H1 (cell line): ENCODE measurements at regions not wholly inside any gene's neighbourhood (a gene's known extent, or its start where the extent isn't known, plus 50 kb on each side); places are given as distances from the start of the nearest gene placed in this dataset.

ENCODE experiments used
- CTCF ChIA-PET: fragments of 300-600 bp; sonication (Branson Sonifier 250); formaldehyde crosslinking; loops from one replicate; lab custom pipeline; 2021; ENCODE audit not compliant: partially characterized antibody; lab: Charles Lee
- POLR2A ChIA-PET: fragments of 300-600 bp; sonication (Branson Sonifier 250); formaldehyde crosslinking; loops from one replicate; lab custom pipeline; 2021; ENCODE audit warnings: inconsistent platforms; ENCODE audit not compliant: partially characterized antibody; lab: Charles Lee
- DNase-seq, 2 experiments: peaks; one replicate each; pipeline versions ENCODE4 v3.0.0 to v3.0.0-alpha.2; 2010 to 2022; ENCODE audit warnings: low spot score in 2 of 2, low read depth in 1 of 2, mixed read lengths in 1 of 2
- FAIRE-seq: peaks from 2 replicates; lab custom pipeline; 2011; peaks lifted over from hg19 to GRCh38; lab: Jason Lieb, UNC
- H2AFZ ChIP-seq: 2 replicates; pipeline ENCODE4 v1.8.1; 2012; ENCODE audit warnings: low read length, inconsistent platforms
- H2AK5ac ChIP-seq: 2 replicates; pipeline ENCODE4 v1.6.1; 2013; ENCODE audit warnings: low read depth, low read length
- H2BK120ac ChIP-seq: replicated peaks from 2 replicates; pipeline ENCODE3; 2013; ENCODE audit warnings: low read depth, low read length, inconsistent platforms
- H2BK12ac ChIP-seq: 2 replicates; pipeline ENCODE4 v1.6.1; 2013; ENCODE audit warnings: low read depth, low read length
- H2BK15ac ChIP-seq: 2 replicates; pipeline ENCODE4 v1.6.1; 2013; ENCODE audit warnings: low read length
- H2BK20ac ChIP-seq: 2 replicates; pipeline ENCODE4 v1.6.1; 2013; ENCODE audit warnings: low read length
- H2BK5ac ChIP-seq: 2 replicates; pipeline ENCODE4 v1.6.1; 2013; ENCODE audit warnings: low read depth, low read length
- H3K14ac ChIP-seq: 2 replicates; pipeline ENCODE4 v1.6.1; 2013; ENCODE audit warnings: inconsistent platforms; ENCODE audit not compliant: insufficient read length
- H3K18ac ChIP-seq: 2 replicates; pipeline ENCODE4 v1.6.1; 2013; ENCODE audit warnings: low read length; ENCODE audit errors: extremely low read depth
- H3K23ac ChIP-seq: 2 replicates; pipeline ENCODE4 v1.6.1; 2013; ENCODE audit warnings: inconsistent platforms; ENCODE audit not compliant: insufficient read length
- H3K23me2 ChIP-seq: 2 replicates; pipeline ENCODE4 v1.6.1; 2013; ENCODE audit warnings: low read depth, low read length
- H3K27ac ChIP-seq: 2 replicates; pipeline ENCODE4 v1.6.1; 2011; ENCODE audit warnings: low read depth, low read length, inconsistent platforms
- H3K27me3 ChIP-seq, 4 experiments: replicated peaks in 1 of 4; 1 replicate in 1 of 4; 2 replicates in 3 of 4; pipeline versions ENCODE4 v1.6.1 to v1.8.1; 2011 to 2013; ENCODE audit warnings: low read length in 3 of 4, mild to moderate bottlenecking in 3 of 4, inconsistent platforms in 2 of 4, mixed read lengths in 2 of 4, moderate library complexity in 1 of 4; ENCODE audit not compliant: control insufficient read depth in 3 of 4, insufficient read depth in 3 of 4; ENCODE audit errors: extremely low read depth in 1 of 4
- H3K36me3 ChIP-seq, 4 experiments: 2 replicates each; pipeline versions ENCODE4 v1.6.1 to v1.8.1; 2011 to 2013; ENCODE audit warnings: mild to moderate bottlenecking in 4 of 4, low read length in 3 of 4, moderate library complexity in 2 of 4, control low read depth in 1 of 4, inconsistent platforms in 1 of 4; ENCODE audit not compliant: insufficient read depth in 4 of 4, control insufficient read depth in 2 of 4
- H3K4ac ChIP-seq: replicated peaks from 2 replicates; pipeline ENCODE3; 2013; ENCODE audit warnings: low read length, low read depth, mixed read lengths, inconsistent platforms; ENCODE audit not compliant: insufficient read length
- H3K4me1 ChIP-seq, 4 experiments: replicated peaks in 1 of 4; 1 replicate in 1 of 4; 2 replicates in 3 of 4; pipeline versions ENCODE4 v1.6.1 to v1.8.1; 2011 to 2013; ENCODE audit warnings: low read length in 3 of 4, inconsistent platforms in 2 of 4, mixed read lengths in 1 of 4; ENCODE audit not compliant: insufficient read depth in 4 of 4, control insufficient read depth in 3 of 4
- H3K4me2 ChIP-seq, 2 experiments: 2 replicates each; pipeline versions ENCODE4 v1.6.1 to v1.8.1; 2011 to 2013; ENCODE audit warnings: low read depth in 2 of 2, low read length in 2 of 2, control low read depth in 1 of 2, inconsistent platforms in 1 of 2, mild to moderate bottlenecking in 1 of 2; ENCODE audit not compliant: insufficient read depth in 1 of 2
- H3K4me3 ChIP-seq, 4 experiments: fragments of 200-600, 300-600 bp in 1 of 4; sonication (generic), shearing (Covaris generic), sonication (Bioruptor Twin) in 1 of 4; 2 replicates each; pipeline versions ENCODE4 v1.5.1 to v1.8.1; 2011 to 2016; ENCODE audit warnings: low read length in 4 of 4, low read depth in 3 of 4, control low read depth in 2 of 4, inconsistent platforms in 2 of 4, mild to moderate bottlenecking in 2 of 4, mixed read lengths in 1 of 4, moderate library complexity in 1 of 4; ENCODE audit not compliant: insufficient read depth in 2 of 4; ENCODE audit errors: extremely low read depth in 1 of 4
- H3K56ac ChIP-seq: replicated peaks from 2 replicates; pipeline ENCODE3; 2013; ENCODE audit warnings: low read depth, mild to moderate bottlenecking, mixed read lengths, low read length, inconsistent platforms; ENCODE audit not compliant: insufficient read length
- H3K79me1 ChIP-seq: 2 replicates; pipeline ENCODE4 v1.6.1; 2013; ENCODE audit warnings: low read depth, low read length, control low read depth
- H3K79me2 ChIP-seq, 2 experiments: 2 replicates each; pipeline versions ENCODE4 v1.6.1 to v1.8.1; 2012 to 2013; ENCODE audit warnings: low read length in 2 of 2, mild to moderate bottlenecking in 2 of 2, inconsistent platforms in 1 of 2; ENCODE audit not compliant: insufficient read depth in 2 of 2, control insufficient read depth in 1 of 2
- H3K9ac ChIP-seq, 4 experiments: replicated peaks in 1 of 4; 1 replicate in 1 of 4; 2 replicates in 3 of 4; pipeline versions ENCODE4 v1.6.1 to v1.8.1; 2011 to 2013; ENCODE audit warnings: low read depth in 3 of 4, low read length in 3 of 4, control low read depth in 2 of 4, mild to moderate bottlenecking in 2 of 4, moderate library complexity in 2 of 4, inconsistent platforms in 1 of 4; ENCODE audit errors: extremely low read depth in 1 of 4
- H3K9me3 ChIP-seq, 2 experiments: 2 replicates each; pipeline versions ENCODE4 v1.6.1 to v1.8.1; 2012 to 2013; ENCODE audit warnings: mild to moderate bottlenecking in 2 of 2, moderate library complexity in 2 of 2, control low read depth in 1 of 2, inconsistent platforms in 1 of 2, low read depth in 1 of 2, low read length in 1 of 2, mixed read lengths in 1 of 2; ENCODE audit not compliant: insufficient read depth in 2 of 2
- H4K20me1 ChIP-seq, 2 experiments: replicated peaks in 1 of 2; 2 replicates each; pipeline versions ENCODE3 to v1.8.1; 2011 to 2013; ENCODE audit warnings: inconsistent platforms in 2 of 2, low read length in 2 of 2, mild to moderate bottlenecking in 1 of 2; ENCODE audit not compliant: insufficient read depth in 2 of 2, control insufficient read depth in 1 of 2
- H4K5ac ChIP-seq: 2 replicates; pipeline ENCODE4 v1.6.1; 2013; ENCODE audit warnings: low read length, low read depth, mixed read lengths, inconsistent platforms; ENCODE audit not compliant: insufficient read length
- H4K8ac ChIP-seq: 2 replicates; pipeline ENCODE4 v1.8.0; 2013; ENCODE audit warnings: mild to moderate bottlenecking, moderate library complexity, low read length, inconsistent platforms; ENCODE audit not compliant: insufficient read depth; ENCODE audit errors: extremely low read depth
- H4K91ac ChIP-seq: replicated peaks from 2 replicates; pipeline ENCODE3; 2013; ENCODE audit warnings: low read length, mixed read lengths, inconsistent platforms; ENCODE audit not compliant: insufficient read length
- RAD21 ChIP-seq, 2 experiments: IDR thresholded peaks in 1 of 2; conservative IDR thresholded peaks in 1 of 2; 2 replicates each; pipeline ENCODE4 v1.6.1; 2011; ENCODE audit warnings: low read depth in 2 of 2, low read length in 2 of 2, improper control_type of control experiment in 1 of 2, inconsistent platforms in 1 of 2, mild to moderate bottlenecking in 1 of 2, moderate library complexity in 1 of 2
- SIX5 ChIP-seq: IDR thresholded peaks from 2 replicates; pipeline ENCODE4 v1.6.1; 2011; ENCODE audit warnings: mild to moderate bottlenecking, low read depth, low read length
- SP1 ChIP-seq: IDR thresholded peaks from 2 replicates; pipeline ENCODE4 v1.6.1; 2011; ENCODE audit warnings: low read depth, low read length
- WGBS, 2 experiments: shearing (Covaris generic) in 1 of 2; methylation state at CpG; one replicate each; pipeline versions ENCODE4 v1.1.6 to v1.1.7; 2013 to 2015; ENCODE audit warnings: low lambda C conversion rate in 2 of 2, mixed read lengths in 2 of 2, inconsistent platforms in 1 of 2, low coverage in 1 of 2, missing lambda C conversion rate in 1 of 2; ENCODE audit not compliant: insufficient replicate concordance in 2 of 2, insufficient coverage in 1 of 2, insufficient read length in 1 of 2; ENCODE audit errors: extremely low coverage in 1 of 2, missing lambda C conversion rate in 1 of 2; 5-methylcytosine and 5-hydroxymethylcytosine counted together

DNA sequence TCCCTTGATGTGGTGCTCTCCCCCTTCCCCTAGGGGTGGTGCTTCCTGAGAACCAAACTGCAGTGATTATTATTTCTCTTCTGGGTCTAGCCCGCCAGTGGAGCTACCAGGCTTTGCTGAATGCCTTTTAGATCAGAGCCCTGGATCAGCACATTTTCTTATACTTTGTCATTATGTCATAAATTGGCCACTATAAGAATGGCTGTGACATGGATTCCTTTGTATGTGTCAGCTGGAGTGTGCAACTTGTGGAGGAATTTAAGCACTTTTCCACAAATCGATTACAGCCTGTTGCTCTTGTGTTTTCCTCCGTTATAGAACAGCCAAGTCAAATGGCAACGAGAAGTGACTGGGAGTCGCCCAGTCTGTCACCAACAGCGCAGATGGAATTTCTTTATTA is 273.3 kb downstream of the DUSP10 start:
- Histone ChIP-seq H3K4me1 (no peaks in the 10 kb centered on the region), H2AK5ac (no peak overlapping the region)

More for the DNA sequence above, 273.3 kb downstream of the DUSP10 start:
- Histone ChIP-seq H3K4me3 (no peak overlapping the region), H3K23ac (no peak overlapping the region), H3K27me3 (no peaks in the 10 kb centered on the region), H3K36me3 (no peaks in the 10 kb centered on the region), H3K79me1 (no peaks in the 10 kb centered on the region), H3K79me2 (no peaks in the 10 kb centered on the region), H4K91ac (no peak overlapping the region), H3K56ac (no peak overlapping the region), H2BK5ac (no peak overlapping the region), H4K20me1 (no peaks in the 10 kb centered on the region), H3K14ac (no peak overlapping the region), H2BK15ac (no peak overlapping the region), H3K27ac (no peak overlapping the region), H4K8ac (no peak overlapping the region), H3K9me3 (no peaks in the 10 kb centered on the region), H3K23me2 (no peaks in the 10 kb centered on the region), H2BK20ac (no peak overlapping the region), H2BK120ac (no peak overlapping the region), H4K5ac (no peak overlapping the region), H3K4ac (no peak overlapping the region), H2AFZ (no peak overlapping the region), H3K4me2 (no peak overlapping the region), H3K9ac (no peak overlapping the region), H3K18ac (no peak overlapping the region), H2BK12ac (no peak overlapping the region)
- FAIRE-seq (no peak), DNase-seq (no peak)
- ChIA-PET POLR2A (no interaction called here), CTCF (interaction anchor here (0.8 to 2.1 kb wide), 4 partner anchors 8 to 570 kb away, joined by 3 to 6 read pairs (median 5); no protein-coding TSS in a partner anchor)
- TF ChIP-seq SP1 (no peak), RAD21 (IDR thresholded peaks at IDR 0.05 in 1 of 2, conservative IDR thresholded peaks at IDR 0.05 in 1 of 2; ENCODE audit: low read depth in 2 of 2, low read length in 2 of 2) (0 out of 4 replicates have a peak, but pooled peaks of 1 of the 2 experiments have one; percentile 2), SIX5 (no peak)
- WGBS, 2 experiments, result 98% methylated on average over 6 of the region's 6 CpGs; no CpG with 5 or more reads in 1 of the 2 experiments
